ENCODE measurements at regions not wholly inside any gene's neighbourhood (a gene's known extent, or its start where the extent isn't known, plus 50 kb on each side); places are given as distances from the start of the nearest gene placed in this dataset.
"Not testable (repeated sequence)": the region's sequence is repeated elsewhere in the genome, so short reads cannot be mapped to it uniquely, and the experiment has no call there.

DNA sequence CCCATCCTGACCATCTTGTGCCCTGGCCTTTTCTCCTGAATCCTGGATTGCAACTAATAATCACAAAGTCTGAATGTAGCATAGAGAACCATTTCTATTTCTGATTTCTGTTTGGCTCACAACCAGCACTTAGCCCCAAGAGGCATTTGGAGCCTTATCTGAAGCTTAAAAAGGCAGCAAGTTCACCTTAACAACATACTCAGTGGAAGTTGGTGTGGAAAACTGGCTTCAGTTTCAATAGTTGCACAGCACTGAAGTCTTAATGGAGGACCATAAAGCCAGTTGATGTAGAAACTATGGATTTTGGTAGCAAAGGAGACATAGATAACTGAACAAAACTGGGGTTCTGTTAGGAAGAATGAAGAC lies 574.1 kb downstream of the PSAT1 start:
- DNase-seq, result no peak

DNA sequence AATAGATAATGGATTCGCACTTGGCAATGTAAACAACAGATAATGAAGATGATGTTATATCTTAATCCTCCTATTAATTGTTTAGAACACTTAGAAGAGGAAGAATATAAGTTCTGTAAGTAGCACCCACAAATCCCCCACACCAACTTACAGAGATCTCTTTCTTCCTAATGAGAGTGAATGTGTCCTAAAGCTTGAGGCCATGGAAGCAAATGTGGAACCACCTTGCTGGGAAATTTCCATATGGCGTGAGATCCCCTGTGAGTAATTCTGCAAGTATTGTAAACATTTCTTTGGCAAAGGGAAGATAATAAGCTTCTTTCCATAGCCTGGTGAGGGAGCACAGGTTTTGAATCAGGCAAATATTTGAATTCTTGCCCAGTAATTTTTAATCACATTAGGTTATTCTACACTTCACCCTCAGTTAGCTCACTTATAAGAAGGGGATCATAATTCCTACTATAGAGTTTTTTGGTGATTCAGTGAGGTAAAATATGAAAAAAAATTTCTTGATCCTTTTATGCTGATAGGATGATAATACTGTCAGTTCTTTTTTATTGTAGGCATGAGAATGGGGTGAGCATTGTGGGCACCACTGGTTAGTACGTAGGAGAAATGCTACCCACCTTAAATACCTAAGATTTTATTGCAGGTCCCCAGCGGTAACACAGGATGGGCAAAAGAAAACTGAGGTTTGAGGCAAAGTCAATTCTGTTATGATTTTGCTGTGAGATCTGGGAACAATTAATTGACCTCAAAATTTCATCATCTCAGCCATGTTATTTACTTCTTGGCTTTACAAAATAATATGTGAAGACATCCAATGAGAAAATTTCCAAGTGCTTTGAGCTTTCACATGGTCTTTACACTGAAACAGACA lies 574.8 kb downstream of the PSAT1 start:
- DNase-seq, result peak; percentile 96

DNA sequence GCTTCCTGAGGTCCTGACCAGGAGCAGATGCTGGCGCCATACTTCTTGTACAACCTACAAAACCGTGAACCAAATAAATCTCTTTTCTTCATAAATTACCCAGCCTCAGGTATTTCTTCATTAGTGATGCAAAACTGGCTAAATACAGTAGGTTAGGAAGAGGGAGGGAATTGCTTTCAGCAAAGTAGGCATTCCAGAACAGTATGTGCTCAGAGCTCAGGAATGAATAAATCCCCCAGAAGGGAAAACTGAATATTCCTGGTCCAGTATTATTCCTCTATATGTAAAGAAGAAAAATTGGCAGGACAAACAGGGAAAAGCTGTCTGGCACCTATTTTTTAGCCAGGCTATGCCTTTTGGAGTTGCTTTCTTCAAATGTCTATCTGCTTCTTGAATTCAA lies 577.1 kb downstream of the PSAT1 start:
- DNase-seq, result no peak

DNA sequence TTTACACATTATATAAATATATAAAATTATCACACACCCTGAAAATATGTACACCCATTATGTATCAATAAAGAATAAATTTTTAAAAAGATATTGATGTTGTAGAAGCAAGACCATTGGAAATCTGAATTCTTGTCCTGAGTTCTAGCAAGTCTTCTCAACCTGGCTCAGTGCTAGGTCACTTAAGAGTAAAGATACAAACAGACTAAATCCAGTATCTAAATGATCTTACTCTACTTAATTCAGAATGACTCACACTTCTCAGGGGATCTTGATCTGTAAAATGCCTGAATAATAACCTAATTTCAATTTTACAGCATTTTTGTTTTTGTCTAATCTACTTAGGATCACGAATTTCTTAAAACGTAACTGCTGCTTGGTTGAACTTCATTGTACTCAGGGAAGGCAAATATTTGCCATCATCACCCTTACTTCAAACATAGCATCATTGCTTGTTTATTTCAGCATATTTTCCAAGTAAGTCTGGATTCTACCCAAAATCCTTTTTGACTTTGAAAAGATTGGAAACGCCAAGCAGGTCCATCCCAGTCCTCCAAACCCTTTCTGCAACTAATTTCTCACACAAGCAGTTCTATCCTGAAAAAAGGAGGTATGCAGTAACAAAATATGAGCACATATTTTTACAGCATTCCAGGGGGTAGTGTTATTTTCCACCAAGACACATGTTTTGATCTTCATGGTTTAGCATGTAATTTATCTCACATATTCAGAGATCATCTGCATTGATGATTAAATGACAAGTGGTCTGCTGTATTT lies 582.6 kb downstream of the PSAT1 start:
- peak; percentile 50 for DNase-seq

DNA sequence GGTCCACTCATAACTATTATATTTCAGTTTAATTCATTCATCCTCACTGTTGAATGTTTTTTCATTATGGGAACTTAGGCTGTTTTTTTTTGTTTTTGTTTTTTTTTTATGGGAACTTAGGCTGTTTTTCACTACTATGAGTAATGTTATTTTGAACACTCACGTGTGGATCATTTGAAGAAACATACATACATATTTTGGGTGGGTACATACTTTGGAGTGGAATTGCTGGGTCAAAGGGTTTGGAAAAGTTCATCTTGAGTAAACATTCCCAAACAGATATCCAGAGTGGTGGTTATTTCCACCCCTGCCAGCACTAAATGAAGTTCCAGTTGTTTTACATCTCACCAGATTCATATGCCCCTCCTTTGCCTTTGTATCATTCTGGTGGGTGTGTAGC lies 584.4 kb downstream of the PSAT1 start:
- no peak for DNase-seq

DNA sequence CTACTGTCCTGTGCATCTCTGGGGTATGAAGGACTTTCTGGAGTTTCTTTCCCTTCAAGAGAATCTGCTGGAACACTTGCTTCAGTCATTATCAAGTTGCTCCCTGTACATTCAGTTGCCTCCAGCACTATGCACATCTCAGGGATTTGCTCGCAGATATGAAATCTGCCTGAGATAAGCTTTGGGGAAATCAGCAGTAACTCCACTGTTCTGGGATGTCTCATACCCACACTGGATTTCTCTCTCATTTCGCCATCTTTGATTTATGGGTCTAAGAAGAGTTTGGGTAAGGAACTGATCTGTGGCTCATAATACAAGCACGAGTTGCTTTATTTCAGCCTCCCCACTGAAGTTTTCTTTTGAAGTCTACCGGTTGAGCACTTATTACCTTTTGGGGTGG lies 585.6 kb downstream of the PSAT1 start:
- DNase-seq, result no peak

DNA sequence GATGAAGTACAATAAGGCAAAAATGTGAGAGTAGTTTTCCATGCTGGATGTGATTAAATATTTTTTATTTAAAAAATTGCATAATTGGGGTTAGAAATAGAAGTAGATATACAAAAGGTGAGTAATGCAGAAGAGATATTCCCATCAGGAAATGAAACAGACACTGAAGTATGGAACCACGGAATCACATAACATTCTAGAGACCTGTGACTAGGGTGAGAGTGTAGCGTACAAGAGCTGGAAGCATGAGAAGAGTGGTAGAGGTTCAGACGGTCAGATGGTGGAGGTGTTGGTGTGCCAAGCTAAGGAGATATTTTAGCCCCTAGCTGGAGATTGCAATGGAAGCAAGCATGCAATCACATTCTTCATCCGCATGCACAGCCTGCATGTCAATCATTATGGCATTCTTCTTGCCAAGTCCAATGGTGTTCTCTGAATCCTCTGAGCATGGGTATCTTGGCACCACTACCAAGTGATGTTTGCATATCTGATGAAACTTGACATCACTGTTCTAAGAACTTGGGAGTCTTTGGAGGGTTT lies 587.8 kb downstream of the PSAT1 start:
- DNase-seq, result peak; percentile 33

DNA sequence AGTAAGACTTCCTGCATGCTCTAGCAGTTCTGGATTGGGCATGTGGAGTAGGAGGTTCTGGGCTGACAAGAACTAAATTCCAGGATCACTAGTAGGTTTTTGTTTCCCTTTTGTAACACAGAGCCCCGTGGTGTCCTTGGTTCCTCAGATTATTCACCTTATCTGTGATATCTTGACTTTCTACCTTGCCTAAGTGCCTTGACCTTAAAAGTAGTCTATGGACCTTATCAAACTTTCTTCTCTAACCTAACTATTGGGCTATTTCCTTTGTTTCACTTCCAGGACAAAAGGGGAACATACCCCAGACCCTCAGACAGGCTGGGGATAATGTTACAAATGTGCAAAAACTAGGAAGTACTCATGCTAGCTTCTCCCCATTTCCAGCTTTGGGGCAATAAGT lies 595.3 kb downstream of the PSAT1 start:
- no peak for DNase-seq

DNA sequence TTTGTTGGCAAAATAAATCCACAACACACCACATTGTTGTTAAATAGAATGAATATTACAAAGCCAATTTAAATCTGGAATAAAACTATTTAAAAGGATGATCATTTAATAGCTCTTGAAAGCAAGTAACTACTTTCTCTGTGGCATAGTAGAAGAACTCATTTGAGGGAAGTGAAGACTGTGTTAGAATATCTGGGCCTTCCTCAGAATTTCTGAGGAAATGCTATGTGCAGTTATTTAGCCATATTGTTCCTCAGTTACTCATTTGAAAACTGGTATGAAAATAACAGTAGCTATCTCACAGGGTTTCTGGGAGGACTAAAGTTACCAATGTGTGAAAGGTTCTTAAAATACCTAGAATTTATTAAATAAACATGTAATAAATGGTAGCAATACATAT lies 595.8 kb downstream of the PSAT1 start:
- no peak for DNase-seq

DNA sequence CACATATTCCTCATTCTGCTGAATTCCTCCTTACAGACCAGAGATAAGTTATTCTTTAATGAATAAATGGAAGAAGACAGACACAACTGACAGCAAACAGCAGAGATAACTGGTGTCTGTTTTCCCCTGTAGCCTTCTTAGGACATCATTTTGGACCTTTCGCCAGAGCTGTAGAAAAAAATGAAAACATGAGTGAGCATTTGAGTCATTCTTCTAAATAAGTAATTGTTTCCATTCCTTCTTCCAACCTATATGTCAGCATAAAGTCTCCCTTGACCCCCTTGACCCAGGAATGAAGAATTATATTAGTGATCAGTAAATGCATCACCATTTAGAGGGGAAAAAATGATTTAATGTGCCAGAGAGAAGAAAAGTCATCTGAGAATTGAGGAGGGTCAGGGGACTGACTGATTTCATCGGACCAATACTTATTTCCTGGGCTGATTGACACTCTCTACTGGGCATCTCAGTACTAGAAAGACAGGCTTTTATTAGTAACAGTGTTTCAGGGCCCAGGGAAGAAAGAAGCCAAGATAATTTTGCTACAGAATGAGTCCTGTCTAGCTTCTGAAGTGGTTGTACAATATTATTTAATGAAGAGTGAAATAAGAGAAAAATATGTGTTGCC lies 597.0 kb downstream of the PSAT1 start:
- DNase-seq, result peak; percentile 39

DNA sequence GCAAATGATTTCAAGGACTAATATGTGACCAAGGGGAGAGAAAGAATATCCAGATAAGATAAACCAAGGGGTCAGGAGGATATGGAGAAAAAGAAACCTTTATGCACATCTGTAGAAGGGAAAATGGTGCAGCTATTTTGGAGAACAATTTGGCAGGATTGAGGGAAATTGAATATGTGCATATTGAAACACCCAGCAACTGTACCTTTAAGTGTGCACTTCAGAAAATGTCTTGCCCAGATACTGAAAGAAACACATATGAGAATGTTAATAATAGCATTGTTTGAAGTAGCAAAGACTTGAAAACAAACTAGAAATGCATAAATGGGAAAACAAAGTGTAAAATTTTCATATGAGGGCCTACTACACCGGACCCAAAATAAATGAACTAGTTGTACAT lies 599.6 kb downstream of the PSAT1 start:
- no peak for DNase-seq

DNA sequence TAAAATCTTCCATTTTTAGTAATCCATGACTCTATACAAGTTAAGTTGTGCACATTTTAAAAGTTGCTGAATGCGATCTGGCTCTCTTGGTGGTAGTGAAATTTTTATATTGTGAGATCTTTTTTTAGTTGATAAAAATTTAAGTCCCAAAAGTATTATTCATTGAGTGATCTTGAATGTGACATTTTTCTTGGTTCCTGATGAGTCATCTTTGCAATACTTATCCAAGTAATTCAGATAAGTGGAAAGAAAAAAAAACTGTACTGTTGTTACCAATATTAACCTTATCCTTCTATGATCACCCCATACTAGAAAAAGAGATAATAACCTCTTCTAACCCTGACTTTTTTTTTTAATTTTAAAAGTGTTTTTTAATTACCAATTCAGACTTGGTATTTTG lies 601.3 kb downstream of the PSAT1 start:
- no peak for DNase-seq

DNA sequence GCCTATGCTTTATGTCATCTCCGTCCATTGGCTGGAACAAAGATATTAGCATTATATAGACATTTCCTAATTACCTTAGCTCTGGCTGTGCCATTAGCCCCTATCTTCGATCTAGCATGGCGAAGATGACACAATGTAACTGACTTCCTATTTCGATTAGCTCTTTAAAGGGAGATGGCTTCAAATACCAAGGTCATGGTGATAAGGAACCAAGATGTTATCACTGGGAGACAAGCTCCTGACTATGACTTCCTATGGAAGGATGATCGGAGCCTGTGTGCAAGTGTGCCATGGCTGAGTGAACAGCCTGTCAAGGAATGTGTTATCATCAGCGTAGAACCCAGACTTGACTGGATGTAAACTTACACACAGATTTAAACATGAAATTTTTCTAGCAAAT lies 602.1 kb downstream of the PSAT1 start:
- DNase-seq, result no peak

DNA sequence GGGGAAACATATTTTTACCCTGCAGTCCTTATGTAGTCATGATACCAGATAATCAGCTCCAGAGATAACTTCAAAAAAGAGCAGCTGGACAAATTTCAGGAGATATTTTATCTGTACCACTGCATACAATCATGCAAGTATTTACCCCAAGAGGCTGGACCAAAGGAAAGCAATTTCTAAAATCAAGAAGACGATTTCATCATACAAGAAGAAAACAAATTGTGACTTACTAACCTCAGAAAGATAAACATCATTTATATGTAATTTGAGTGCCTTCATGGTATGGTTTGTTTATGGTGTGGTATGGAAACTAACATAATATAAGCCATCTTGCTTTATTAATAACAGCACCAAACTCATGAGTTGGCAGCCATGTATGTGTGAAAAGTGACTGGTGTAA lies 603.6 kb downstream of the PSAT1 start:
- DNase-seq, result peak; percentile 16

DNA sequence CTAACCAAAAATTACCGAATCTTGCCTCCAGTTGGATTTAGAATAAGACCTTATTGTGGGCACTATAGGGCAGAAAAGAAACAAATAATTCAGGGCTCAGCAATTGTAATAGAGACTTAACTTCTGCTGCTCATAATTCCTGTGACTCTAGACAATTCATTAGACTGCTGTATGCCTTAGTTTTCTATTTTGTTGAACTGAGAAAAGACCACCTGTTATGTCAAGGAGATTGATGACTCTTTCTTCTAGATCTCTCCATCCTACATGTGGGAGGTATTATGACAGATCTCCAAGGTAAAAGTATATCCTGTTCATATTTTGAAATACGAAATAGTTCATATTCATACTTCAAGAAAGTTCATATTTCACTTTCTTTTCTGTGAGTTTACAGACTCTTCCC lies 605.1 kb downstream of the PSAT1 start:
- no peak for DNase-seq

DNA sequence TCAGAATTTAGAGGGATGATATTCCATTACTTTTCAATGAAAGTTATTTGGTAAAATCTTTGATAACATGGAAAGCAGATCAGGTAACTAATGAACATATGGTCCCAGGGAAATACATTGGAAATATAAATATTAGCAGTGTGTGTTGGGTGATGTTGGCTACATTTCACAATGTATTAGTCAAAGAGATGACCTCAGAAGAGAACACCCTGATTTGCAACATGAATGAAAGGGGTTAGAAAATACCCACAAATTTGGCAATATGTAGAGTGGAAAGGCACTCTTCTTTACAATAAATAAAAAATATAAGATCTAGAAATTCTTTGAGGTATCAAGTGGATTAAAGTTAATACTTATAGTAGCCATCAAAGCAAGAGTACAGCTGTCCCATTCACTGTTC lies 606.7 kb downstream of the PSAT1 start:
- DNase-seq, result peak; percentile 14

DNA sequence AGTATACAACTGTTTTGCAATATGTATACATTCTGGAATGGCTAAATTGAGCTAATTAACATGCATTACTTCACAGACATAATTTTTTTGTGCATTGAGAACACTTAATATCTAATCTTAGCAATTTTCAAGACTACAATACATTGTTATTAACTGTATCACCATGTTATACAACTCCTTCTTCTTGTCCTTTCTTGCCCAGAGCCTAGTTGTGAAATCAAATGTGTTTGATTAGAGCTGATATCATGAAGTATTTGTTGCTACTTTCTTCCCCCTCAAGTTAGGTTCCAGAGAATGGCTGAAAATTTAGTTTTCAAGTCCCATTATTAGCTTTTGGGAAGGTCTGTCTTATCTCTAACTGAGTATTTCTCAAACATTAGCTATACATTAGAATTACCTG lies 607.8 kb downstream of the PSAT1 start:
- DNase-seq, result no peak

DNA sequence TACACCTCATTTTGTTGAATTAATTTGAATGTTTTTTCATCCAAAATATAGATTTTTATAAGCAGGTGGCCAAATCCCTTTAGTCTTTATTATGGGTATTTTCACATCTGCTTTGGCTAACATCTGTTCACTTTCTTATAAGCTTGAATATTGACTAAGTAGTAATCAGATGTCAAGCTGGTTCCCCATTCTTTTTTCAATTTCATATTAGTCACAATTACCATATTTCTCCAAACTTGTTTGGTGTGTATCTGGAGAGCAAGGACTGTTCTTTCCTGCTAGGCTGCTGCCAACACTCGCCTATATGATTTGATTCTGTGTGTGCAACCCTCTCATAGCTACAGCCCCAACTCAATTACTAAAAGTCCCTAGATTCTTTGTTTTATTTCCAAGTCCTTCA lies 608.5 kb downstream of the PSAT1 start:
- no peak for DNase-seq

DNA sequence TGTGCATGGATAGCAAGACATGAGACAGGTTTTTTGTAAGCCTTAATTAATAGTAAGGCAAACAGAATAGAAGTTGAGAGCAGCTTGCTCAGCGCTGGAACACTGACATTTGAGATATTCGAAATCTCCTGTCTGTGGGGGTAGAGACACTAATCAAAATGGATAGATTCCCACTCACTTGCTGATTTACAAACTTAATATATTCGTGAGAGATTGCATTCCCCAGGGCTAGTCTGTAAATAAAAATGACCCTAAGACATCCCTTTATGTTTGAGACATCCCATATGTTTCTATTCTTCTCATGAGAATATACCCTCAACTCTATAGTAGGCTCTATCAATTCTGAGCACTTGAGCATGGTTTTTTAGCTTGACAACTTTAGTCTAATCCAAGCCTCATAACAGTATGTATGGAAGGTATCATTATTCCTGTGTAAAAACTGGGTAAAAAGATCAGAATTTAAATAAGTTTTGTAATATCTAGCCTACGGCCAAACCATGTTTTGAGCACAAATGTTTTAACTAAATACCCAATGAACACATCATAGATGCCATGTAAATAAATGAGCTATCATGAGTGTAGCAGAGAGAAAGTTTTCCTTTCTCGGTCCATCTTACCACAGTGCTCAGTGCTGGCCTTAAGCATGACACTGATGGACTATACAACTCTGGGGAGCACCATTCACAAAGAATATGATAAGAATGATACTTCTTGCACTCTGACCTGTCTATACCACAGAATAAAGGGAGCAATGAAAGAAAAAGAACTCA lies 609.2 kb downstream of the PSAT1 start:
- DNase-seq, result no peak

DNA sequence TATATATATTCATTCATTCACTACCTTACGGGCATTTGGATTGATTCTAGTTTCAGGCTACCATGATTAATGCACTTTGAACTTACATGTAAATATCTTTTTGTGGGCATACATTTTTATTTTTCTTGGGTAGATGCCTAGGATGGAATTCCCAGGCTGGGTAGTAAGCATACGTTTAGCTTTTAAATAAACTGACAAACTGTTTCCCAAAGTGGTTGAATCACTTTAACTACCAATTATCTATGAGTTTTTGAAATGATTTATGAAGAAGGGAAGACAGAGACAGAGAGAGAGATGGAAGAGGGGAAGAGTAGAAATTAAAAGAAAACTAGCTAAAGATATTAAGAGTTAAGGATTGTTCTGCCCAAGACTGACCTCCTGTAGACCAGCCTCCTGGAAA lies 612.6 kb downstream of the PSAT1 start:
- peak; percentile 33 for DNase-seq

DNA sequence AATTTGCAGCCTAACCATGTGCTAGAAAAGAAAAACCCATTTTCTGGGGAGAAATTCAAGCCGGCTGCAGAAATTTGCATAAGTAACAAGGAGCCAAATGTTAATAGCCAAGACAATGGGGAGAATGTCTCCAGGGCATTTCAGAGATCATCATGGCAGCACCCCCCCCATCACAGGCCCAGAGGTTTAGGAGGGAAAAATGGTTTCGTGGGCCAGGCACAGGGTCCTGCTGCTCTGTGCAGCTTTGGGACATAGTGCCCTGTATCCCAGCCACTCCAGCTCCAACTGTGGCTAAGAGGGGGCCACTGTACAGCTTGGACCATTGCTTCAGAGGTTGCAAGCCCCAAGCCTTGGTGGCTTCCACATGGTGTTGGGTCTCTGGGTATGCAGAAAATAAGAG lies 620.0 kb downstream of the PSAT1 start:
- DNase-seq, result not testable (repeated sequence)

DNA sequence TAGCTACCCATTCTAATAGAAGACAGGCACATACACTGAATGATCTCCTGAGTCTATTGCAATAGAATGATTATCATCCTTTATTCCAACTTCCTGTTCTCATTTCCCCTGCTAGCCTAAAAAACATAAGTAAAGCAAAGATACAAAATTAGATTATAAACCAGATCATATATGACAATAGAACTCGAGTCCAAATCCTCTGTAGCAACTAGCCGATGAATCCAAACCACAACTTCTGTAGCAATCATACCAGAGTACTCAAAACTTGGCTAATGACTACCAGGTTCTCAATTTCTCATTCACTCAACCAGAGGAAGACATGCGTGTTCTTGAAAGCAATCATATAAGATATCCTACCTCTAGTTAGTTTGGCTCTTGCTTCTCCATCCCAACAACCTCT lies 622.1 kb downstream of the PSAT1 start:
- no peak for DNase-seq

DNA sequence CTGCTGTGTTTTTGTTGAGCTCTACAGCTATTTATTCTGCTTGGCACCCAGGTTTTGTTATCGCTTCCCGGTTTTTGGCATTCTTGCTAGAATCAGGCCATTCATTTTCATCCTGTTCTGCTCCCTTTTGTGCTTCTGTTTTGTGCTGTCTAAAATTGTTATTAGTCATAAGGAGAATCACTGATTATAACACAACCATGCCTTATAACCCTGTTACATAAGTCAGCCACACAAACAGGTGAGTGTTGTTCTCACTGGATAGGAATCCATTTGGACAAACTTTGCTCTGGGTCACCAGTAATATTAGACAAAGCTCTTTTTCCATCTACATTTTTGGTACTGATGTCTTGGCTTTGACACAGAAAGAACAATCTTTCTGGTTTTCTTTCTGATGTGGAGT lies 622.8 kb downstream of the PSAT1 start:
- no peak for DNase-seq

Data from fibroblast of skin of abdomen (primary cell).